Breast epithelium (tissue), 3 donors: ENCODE measurements at regions not wholly inside any gene's neighbourhood (a gene's known extent, or its start where the extent isn't known, plus 50 kb on each side); places are given as distances from the start of the nearest gene placed in this dataset.

Experiments used
- POLR2A ChIP-seq: fragments of 450-650 bp; IDR thresholded peaks from one replicate; pipeline ENCODE4 v1.6.1; 2016; ENCODE audit warnings: antibody characterized with exemption, mild to moderate bottlenecking, moderate library complexity
- POLR2AphosphoS5 ChIP-seq, 3 donors: sonication (generic); formaldehyde crosslinking; IDR thresholded peaks; one replicate each; pipeline ENCODE4 v1.6.1; 2017; ENCODE audit warnings: antibody characterized with exemption in 3 of 3

- TF ChIP-seq POLR2A (no peak), POLR2AphosphoS5 (IDR thresholded peaks at IDR 0.05) (no peak)
These were observed 111.1 kb upstream of the CBLB start for GRCh38 chr3:105979961-105980360.
